Mononuclear cell (primary cell): ENCODE measurements at regions not wholly inside any gene's neighbourhood (a gene's known extent, or its start where the extent isn't known, plus 50 kb on each side); places are given as distances from the start of the nearest gene placed in this dataset.

Experiments
- H3K27me3 ChIP-seq: 2 replicates; pipeline ENCODE4 v1.6.0; 2011; ENCODE audit warnings: low read length, control low read depth; ENCODE audit not compliant: insufficient read depth
- H3K4me1 ChIP-seq: 2 replicates; pipeline ENCODE4 v1.5.1; 2011; ENCODE audit warnings: mild to moderate bottlenecking, low read length, control low read depth; ENCODE audit not compliant: insufficient read depth
- H3K4me3 ChIP-seq: 2 replicates; pipeline ENCODE4 v1.5.1; 2011; ENCODE audit warnings: mild to moderate bottlenecking, low read length, moderate library complexity
- H3K9me3 ChIP-seq: 2 replicates; pipeline ENCODE4 v1.5.1; 2011; ENCODE audit warnings: low read depth, mild to moderate bottlenecking, control low read depth, low read length

DNA sequence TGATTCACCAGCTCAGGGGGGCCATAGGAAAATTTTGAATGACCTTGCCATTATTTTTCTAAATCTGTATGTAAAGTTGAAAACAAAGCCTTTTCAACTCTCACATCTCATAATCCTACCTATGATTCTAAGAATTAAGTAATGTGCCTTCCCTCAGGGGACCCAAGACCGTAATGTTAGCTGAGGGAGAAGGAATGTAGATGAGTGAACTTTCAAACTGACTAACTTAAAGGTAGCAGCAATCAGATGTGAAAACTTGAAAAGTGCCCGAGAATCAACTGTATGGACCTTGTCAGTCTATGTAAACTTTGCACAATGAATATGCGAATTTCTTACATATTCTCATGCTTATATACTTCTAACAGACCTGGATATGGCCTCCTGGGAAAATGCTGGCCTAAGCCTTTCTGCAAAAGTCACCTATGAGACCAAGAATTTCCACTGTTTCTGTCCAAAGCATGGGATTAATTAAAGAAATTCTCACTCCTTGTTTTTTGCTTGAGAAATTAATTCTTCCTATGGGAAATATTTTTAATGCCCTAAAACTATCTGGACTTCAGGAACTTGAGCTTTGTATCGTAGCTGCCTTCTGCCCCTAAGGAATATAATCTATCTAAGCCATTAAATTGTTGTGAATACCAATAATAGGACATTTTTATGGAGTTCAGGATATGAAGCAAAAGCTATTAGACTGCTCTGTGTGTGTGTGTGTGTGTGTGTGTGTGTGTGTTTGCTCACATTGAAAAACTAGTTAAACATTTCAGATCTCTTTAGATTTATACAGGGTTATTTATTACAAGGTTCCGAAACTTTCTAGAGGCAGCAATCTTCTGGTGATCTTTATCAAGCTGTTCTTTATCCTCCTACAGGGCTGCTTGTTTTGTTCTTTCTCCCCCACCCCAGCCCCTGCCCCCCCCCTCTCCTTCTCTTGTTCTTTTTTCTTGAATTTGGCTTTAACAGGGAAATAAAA, 169.1 kb upstream of the CLINT1 start:
- Histone ChIP-seq H3K9me3 (no peaks in the 10 kb centered on the region), H3K27me3 (no peaks in the 10 kb centered on the region), H3K4me1 (no peaks in the 10 kb centered on the region), H3K4me3 (no peak overlapping the region)

DNA sequence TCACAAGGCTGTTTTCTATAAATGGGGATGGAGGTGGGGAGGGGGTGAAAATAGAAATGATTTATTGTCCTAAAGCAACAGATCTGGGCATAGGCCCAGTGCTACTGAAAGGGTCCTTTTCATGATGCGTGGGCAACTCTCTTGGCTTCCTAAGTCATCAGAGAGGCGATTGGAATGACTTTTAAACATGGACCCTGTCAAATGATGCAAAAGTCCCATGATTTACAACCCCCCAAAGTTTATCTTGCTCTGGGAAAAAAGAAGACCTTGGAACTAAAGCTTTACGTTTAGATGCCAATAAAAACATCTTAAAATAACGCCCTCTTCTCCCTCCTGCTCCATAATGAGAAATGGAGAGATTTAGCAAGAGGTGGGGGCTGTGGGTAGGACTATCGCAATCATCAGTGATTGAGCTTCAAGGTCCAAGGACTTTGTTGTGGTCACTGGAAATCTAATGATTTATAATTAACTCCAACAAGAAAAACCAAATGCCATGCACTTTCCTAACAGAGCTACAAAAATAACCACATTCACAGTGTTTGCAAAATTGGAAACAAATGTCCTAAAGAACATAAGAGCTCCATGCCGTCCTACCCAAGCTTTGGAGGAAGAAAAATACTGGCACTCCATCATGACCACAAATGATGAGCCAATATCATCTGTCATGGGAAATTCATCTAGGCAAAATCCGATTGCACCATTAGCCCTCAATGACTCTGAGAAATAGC, 167.5 kb upstream of the CLINT1 start:
- Histone ChIP-seq H3K9me3 (no peaks in the 10 kb centered on the region), H3K4me3 (no peak overlapping the region), H3K4me1 (no peaks in the 10 kb centered on the region)

DNA sequence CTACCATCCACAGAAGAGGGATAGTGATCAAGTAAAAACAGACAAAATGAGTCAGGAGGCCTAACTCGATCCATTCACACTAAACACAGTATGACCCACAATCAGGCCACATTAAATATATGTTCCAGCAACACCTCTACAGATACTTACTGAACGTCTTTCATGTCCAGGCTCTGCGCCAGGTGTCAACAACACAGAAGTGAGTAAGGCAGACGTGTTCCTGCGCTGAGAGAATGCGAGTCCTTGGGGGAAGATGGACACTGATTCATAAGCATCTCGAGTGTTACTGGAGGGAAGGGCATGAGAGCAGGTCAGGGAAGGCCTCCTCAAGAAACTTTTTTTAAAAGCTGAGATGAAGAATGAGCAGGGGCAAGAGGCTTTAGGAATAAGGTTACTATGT, 164.3 kb upstream of the CLINT1 start:
- no peak overlapping the region for H3K4me3 ChIP-seq
- H3K4me1 ChIP-seq, result no peaks in the 10 kb centered on the region
- no peaks in the 10 kb centered on the region for H3K27me3 ChIP-seq
- no peaks in the 10 kb centered on the region for H3K9me3 ChIP-seq

More for the DNA sequence above, 167.5 kb upstream of the CLINT1 start:
- H3K27me3 ChIP-seq, result no peaks in the 10 kb centered on the region

DNA sequence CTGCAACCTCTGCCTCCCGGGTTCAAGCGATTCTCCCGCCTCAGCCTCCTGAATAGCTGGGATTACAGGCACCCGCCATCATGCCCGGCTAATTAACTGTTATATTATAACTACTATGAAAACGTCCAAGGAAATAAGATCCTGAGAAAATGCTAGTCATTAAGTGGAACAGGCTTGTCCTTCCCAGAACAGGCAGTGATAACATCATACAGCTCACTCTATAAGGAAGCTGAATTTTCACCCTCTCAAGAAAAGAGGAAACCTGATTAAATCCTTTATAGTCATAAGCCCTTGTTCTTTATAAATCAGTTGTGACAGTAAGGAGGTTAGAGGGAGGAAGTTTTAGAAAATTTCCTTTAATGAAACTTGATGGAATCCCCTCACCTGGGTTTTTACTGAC, 163.9 kb upstream of the CLINT1 start:
- H3K4me3 ChIP-seq, result no peak overlapping the region
- H3K27me3 ChIP-seq, result no peaks in the 10 kb centered on the region

DNA sequence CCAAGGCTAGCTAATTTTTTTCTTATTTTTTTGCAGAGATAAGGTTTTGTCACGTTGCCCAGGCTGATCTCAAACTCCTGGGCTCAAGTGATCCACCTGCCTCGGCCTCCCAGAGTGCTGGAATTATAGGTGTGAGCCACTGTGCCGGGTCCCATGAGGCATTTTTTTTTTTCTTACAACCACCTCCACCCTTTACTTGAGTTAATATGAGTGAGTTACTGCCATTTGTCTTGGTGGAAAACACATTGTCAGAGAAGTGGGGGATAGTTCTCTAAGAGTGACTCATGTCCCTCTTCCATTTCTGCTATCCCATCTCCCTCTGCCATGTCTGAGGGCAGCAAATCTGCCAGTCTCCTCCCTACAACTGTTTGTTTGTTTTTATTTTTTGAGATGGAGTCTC, 163.4 kb upstream of the CLINT1 start:
- no peaks in the 10 kb centered on the region for H3K4me1 ChIP-seq
- no peaks in the 10 kb centered on the region for H3K9me3 ChIP-seq
- no peaks in the 10 kb centered on the region for H3K27me3 ChIP-seq
- no peak overlapping the region for H3K4me3 ChIP-seq

More for the DNA sequence above, 163.9 kb upstream of the CLINT1 start:
- H3K4me1 ChIP-seq, result no peaks in the 10 kb centered on the region
- H3K9me3 ChIP-seq, result no peaks in the 10 kb centered on the region

DNA sequence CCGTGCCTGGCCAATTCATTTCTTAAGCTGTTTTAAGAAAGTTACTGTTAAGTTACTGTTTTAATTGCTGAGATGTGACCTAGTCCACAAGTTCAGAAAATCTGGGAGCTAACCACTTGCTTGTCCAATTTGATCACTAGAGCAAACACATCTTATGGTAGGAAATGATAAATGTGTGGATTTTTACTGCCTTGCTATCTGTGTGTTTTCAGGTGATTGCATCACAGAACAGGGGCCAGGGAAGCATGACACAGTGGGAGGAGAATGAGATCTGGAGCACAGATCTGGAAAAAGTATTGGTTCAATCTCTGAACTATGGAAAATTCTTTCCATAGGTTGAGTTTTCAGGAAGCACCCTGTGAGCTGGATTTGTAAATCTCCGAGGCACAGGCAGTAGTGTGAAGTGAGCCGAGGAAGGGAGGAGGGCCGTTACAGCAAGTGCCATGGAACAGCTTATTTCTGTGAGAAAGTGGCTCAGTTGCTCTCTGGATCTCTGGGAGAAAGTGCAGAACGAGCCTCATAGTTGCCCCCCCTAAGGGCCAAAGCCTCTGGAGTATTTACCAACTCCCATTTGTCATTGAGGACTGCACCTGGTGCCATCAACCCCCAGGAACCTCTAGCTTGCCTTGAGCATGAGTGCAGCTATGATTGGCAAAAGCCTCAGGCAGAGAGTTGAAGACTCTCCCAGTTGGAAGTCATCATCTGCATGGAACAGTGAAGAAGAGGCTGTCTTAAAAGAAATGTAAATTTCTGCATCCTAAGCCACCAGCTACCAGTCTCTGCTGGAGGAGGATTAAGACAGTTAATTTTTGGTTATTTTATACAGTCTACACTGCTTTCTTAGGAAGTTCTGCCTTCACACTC, 161.8 kb upstream of the CLINT1 start:
- no peaks in the 10 kb centered on the region for H3K27me3 ChIP-seq
- H3K4me1 ChIP-seq, result no peaks in the 10 kb centered on the region
- H3K4me3 ChIP-seq, result no peak overlapping the region
- H3K9me3 ChIP-seq, result no peaks in the 10 kb centered on the region

DNA sequence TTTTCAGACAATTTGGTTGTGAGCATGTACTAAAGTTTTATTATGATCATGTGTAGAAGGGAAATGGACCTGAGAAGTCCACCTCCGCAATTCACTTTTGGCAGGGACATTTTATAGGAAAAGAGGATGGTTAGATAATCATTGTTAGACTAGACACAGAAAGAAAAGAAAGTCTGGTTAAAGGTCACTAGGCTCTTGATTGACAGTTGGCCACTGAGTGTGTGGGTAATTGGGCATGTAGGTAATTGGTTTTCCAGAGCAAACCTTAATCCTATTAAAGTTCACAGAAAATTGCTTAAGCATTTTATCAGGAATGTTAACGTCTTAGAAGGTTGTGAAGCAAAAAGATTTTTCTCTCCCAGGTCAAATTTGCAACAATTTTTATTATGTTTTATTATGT, 158.5 kb upstream of the CLINT1 start:
- peaks cover 3% of the 10 kb centered on the region for H3K27me3 ChIP-seq
- H3K4me1 ChIP-seq, result no peaks in the 10 kb centered on the region
- H3K4me3 ChIP-seq, result no peak overlapping the region
- H3K9me3 ChIP-seq, result no peaks in the 10 kb centered on the region

DNA sequence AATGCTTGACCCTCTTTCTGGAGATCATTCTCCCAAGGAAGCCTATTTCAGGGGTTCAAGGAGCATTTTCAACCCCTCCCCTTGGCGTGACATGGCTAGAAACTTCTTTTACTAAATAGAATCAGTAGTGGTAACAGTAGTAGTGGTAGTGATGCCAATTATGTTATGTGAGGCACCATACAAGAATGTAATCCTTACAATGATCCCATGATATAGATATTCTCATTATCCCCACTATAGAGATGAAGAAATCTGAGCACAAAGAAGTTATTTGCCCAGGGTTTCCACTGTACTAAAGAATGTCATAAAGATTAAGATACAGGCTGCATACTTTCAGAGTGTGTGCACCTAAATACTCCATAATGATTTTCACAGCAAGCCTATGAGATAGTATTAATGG, 155.4 kb upstream of the CLINT1 start:
- H3K4me3 ChIP-seq, result no peak overlapping the region
- H3K4me1 ChIP-seq, result no peaks in the 10 kb centered on the region
- peaks cover 3% of the 10 kb centered on the region for H3K27me3 ChIP-seq
- H3K9me3 ChIP-seq, result no peaks in the 10 kb centered on the region

DNA sequence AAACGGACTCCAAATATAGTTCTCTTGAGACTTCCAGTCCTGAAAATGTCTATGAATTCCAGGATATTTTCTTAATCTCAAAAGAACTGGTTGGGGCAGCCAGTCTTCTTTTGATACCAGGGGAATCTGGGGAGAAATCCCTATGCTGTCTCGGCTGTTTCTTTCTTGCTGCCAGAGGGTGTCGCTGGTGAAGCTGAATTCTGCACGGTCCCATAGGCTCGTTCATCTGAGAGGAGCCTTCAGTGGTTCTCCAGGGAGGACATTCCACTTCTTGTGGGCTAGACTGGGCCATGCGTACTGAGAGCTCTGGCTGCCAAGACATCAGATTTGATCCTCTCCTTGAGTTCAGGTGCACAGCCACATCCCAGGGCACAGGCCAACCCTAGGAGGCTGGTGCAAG, 155.0 kb upstream of the CLINT1 start:
- H3K9me3 ChIP-seq, result no peaks in the 10 kb centered on the region
- no peaks in the 10 kb centered on the region for H3K4me1 ChIP-seq
- H3K4me3 ChIP-seq, result no peak overlapping the region
- peaks cover 3% of the 10 kb centered on the region for H3K27me3 ChIP-seq

DNA sequence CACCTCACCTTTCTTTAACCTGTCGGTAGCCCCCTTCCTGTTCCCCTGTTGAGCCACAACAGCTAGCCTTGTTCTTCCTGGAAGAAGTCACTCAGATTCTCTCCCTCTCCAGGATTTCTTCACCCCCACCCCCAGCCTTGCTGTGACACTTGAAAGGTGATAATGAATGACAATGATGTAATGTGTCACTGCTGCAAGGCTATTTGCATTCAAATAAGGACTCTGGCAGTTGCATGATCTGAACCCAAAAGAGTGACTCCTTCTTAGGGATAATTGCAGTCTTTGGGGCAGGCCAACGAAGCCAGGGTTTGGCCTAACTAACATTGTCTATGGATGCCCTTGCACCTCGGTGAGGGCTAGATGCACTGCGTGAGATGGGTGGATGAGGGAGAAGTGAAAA, 154.4 kb upstream of the CLINT1 start:
- peaks cover 3% of the 10 kb centered on the region for H3K27me3 ChIP-seq
- H3K9me3 ChIP-seq, result no peaks in the 10 kb centered on the region
- H3K4me1 ChIP-seq, result no peaks in the 10 kb centered on the region
- H3K4me3 ChIP-seq, result no peak overlapping the region

DNA sequence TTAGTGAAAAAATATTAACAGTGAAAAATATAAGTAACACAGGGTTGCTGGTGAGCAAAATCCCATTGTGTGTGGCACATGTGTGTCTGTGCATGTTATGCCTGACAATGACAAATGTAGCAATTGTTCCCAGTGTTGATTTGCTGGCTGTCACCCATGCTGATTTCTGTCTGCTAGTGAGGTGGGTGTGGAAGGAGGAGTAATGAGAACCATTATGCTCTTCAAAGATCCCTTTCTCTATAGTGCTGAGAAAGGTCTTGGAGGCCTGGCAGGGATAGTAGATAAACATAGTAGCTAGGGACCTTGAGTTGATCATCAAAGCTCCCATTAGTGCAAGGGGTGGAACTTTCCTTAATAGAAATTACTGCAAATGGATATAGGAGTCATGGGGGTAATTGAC, 152.5 kb upstream of the CLINT1 start:
- Histone ChIP-seq H3K4me1 (no peaks in the 10 kb centered on the region), H3K9me3 (no peaks in the 10 kb centered on the region), H3K27me3 (peaks cover 3% of the 10 kb centered on the region), H3K4me3 (no peak overlapping the region)

DNA sequence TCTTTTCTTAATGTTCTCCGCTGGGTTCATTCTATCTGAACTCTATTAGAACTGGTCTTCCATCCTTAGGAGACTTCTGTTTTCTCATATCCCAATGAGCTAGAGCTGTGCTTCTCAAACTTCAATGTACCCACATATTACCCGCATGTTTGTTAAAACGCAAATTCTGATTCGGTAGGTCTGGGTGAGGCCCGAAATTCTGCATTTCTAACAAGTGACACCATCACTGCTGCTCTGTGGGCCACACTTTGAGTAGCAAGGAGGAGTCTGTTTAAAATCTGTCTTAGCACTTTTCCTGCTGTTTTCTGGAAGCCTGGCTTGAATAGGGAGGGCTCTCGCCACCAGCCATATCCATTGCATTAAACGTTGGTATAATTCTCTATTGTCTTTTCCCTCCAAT, 151.9 kb upstream of the CLINT1 start:
- Histone ChIP-seq H3K27me3 (peaks cover 3% of the 10 kb centered on the region), H3K4me1 (no peaks in the 10 kb centered on the region), H3K4me3 (no peak overlapping the region), H3K9me3 (no peaks in the 10 kb centered on the region)

DNA sequence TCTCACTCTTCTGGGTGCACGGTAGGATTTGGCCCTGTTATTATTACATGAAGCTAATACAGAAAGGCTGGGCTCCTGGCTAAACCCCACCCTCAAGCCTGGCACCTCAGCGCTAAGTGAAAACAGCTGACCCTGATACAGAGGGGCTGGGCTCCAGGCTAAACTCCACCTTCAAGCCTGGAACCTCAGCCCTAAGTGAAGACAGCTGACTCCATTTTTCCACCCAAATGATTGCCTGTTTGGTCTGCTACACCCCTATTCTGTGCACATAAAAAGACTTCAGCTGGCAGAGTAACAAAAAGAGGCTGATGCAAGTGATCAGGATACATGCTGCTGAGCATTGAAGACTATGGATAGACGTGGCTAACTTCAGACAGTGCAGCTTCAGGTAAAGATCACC, 148.4 kb upstream of the CLINT1 start:
- no peaks in the 10 kb centered on the region for H3K9me3 ChIP-seq
- H3K27me3 ChIP-seq, result no peaks in the 10 kb centered on the region
- H3K4me3 ChIP-seq, result no peak overlapping the region
- no peaks in the 10 kb centered on the region for H3K4me1 ChIP-seq

DNA sequence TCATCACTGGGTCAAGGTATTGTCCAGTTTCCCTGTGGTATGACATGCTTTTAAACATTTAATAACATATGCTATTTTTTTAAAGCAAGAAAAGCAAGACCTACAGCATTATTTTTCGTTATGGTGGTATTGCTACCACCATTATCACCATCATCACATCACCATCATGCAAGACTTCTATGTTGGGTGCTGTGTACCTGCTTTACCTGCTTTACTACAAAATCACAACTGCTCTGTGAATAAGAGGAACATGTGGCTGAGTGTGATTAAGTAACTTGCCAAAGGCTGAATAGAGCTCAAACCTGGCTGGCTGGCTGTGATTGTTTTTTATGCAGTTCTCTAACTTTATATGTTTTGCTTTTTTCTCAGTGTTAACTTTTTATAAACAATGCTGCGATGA, 140.8 kb upstream of the CLINT1 start:
- Histone ChIP-seq H3K4me1 (peaks cover 5% of the 10 kb centered on the region), H3K4me3 (no peak overlapping the region), H3K27me3 (peaks cover 5% of the 10 kb centered on the region), H3K9me3 (no peaks in the 10 kb centered on the region)

DNA sequence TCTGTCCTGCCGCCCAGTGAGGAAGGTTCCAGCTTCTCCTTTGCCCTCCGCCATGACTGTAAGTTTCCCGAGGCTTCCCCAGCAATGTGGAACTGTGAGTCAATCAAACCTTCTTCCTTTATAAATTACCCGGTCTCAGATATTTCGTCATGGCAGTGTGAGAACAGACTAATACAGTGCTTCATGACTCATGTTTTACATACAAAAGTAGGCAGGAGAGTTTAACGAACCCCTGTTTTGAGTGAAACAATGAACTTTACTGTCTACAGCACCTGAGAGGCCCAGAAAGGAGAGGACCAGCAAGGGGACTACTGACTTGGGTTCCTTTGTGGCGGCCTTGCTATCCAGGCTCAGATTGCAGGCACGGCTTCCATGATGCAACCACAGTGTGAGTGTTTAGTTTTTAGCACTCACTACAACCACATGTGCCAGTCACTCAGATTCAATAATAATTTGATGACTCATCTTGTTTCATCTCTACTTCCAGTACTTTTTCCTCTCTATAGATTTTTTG, 139.1 kb upstream of the CLINT1 start:
- Histone ChIP-seq H3K9me3 (no peaks in the 10 kb centered on the region), H3K4me3 (no peak overlapping the region), H3K27me3 (peaks cover 5% of the 10 kb centered on the region), H3K4me1 (peaks cover 11% of the 10 kb centered on the region)
